GM12878 (cell line): ENCODE measurements at regions not wholly inside any gene's neighbourhood (a gene's known extent, or its start where the extent isn't known, plus 50 kb on each side); places are given as distances from the start of the nearest gene placed in this dataset.

ENCODE experiments used
- ATAC-seq: fragments of 200-7000 bp; cut with Tn5 transposase; 3 replicates; pipeline ENCODE4 v1.9.1; 2020; ENCODE audit warnings: mild to moderate bottlenecking, moderate library complexity
- BruUV-seq: library from RNA; stranded (reverse); fragments of 400-500 nt; replicated peaks from 2 replicates; lab custom pipeline; 2021; lab: Mats Ljungman, UMichigan
- CTCF ChIA-PET: fragments of 300-600 bp; sonication (Branson Sonifier 250); formaldehyde crosslinking; extraction: SDS; loops from one replicate; lab custom pipeline; 2021; ENCODE audit warnings: inconsistent platforms; lab: Yijun Ruan, JAX
- POLR2A ChIA-PET: fragments of 350-600 bp; formaldehyde crosslinking; extraction: SDS; loops from one replicate; lab custom pipeline; 2021; ENCODE audit warnings: inconsistent platforms; lab: Charles Lee
- RAD21 ChIA-PET: fragments of 300-600 bp; sonication (Branson Sonifier 250); formaldehyde crosslinking; loops from one replicate; lab custom pipeline; 2023; ENCODE audit warnings: antibody characterized with exemption; ENCODE audit not compliant: unreplicated experiment; lab: Charles Lee
- SMC1A ChIA-PET: fragments of 300-600 bp; sonication (Branson Sonifier 250); formaldehyde crosslinking; loops from one replicate; lab custom pipeline; 2023; ENCODE audit not compliant: unreplicated experiment, uncharacterized antibody; lab: Charles Lee
- DNase-seq: peaks from one replicate; pipeline ENCODE4 v3.0.0-alpha.2; 2011; ENCODE audit warnings: low read depth, low spot score
- FAIRE-seq: peaks from 3 replicates; lab custom pipeline; 2011; peaks lifted over from hg19 to GRCh38; lab: Jason Lieb, UNC
- H2AFZ ChIP-seq: 2 replicates; pipeline ENCODE4 v1.6.0; 2011; ENCODE audit warnings: low read depth, low read length, control low read depth; ENCODE audit not compliant: control insufficient read depth
- H3K27ac ChIP-seq: 2 replicates; pipeline ENCODE4 v1.5.1; 2011; ENCODE audit warnings: control low read depth; ENCODE audit not compliant: control insufficient read depth, insufficient read depth
- H3K27me3 ChIP-seq, 2 experiments: replicated peaks in 1 of 2; 2 replicates each; pipeline versions ENCODE4 v1.6.0 to v1.6.1; 2011; ENCODE audit warnings: low read length in 1 of 2; ENCODE audit not compliant: control insufficient read depth in 2 of 2, insufficient read depth in 2 of 2
- H3K36me3 ChIP-seq, 2 experiments: 2 replicates each; pipeline ENCODE4 v1.5.1; 2011; ENCODE audit warnings: low read length in 1 of 2; ENCODE audit not compliant: control insufficient read depth in 2 of 2, insufficient read depth in 2 of 2
- H3K4me1 ChIP-seq: 2 replicates; pipeline ENCODE4 v1.6.1; 2011; ENCODE audit warnings: mild to moderate bottlenecking, low read length, moderate library complexity, mixed read lengths; ENCODE audit not compliant: control insufficient read depth, insufficient read depth
- H3K4me2 ChIP-seq: 2 replicates; pipeline ENCODE4 v1.6.0; 2011; ENCODE audit warnings: control low read depth; ENCODE audit not compliant: control insufficient read depth, insufficient read depth
- H3K4me3 ChIP-seq: fragments of 200-600 bp; sonication (generic); 2 replicates; pipeline ENCODE4 v1.5.1; 2016
- H3K79me2 ChIP-seq: 2 replicates; pipeline ENCODE4 v1.6.0; 2011; ENCODE audit warnings: low read length; ENCODE audit not compliant: control insufficient read depth, insufficient read depth
- H3K9ac ChIP-seq: 2 replicates; pipeline ENCODE4 v1.8.0; 2011; ENCODE audit warnings: low read length, control low read depth, mixed read lengths; ENCODE audit not compliant: control insufficient read depth, insufficient read depth
- H3K9me3 ChIP-seq: replicated peaks from 3 replicates; pipeline ENCODE4 v1.5.1; 2011; ENCODE audit warnings: mild to moderate bottlenecking, low read length; ENCODE audit not compliant: control insufficient read depth, insufficient read depth
- H4K20me1 ChIP-seq: 2 replicates; pipeline ENCODE4 v1.6.0; 2011; ENCODE audit not compliant: control insufficient read depth, insufficient read depth
- BRCA1 ChIP-seq: IDR thresholded peaks from 2 replicates; pipeline ENCODE4 v1.6.1; 2011; ENCODE audit warnings: low read depth, low read length, improper control_type of control experiment
- CREM ChIP-seq: IDR thresholded peaks from 2 replicates; pipeline ENCODE4 v1.6.1; 2014; ENCODE audit warnings: antibody characterized with exemption, low read depth
- EGR1 ChIP-seq, 2 experiments: IDR thresholded peaks; 1 replicate in 1 of 2; 2 replicates in 1 of 2; pipeline ENCODE4 v1.6.1; 2011 to 2012; ENCODE audit warnings: low read depth in 2 of 2, low read length in 2 of 2, borderline replicate concordance in 1 of 2, mild to moderate bottlenecking in 1 of 2, moderate library complexity in 1 of 2
- FOXM1 ChIP-seq: IDR thresholded peaks from 2 replicates; pipeline ENCODE4 v1.6.1; 2012; ENCODE audit warnings: low read depth, mild to moderate bottlenecking, inconsistent platforms, low read length, moderate library complexity
- GABPA ChIP-seq: IDR thresholded peaks from 2 replicates; pipeline ENCODE4 v1.6.1; 2014; ENCODE audit warnings: antibody characterized with exemption, low read depth, mild to moderate bottlenecking, inconsistent platforms
- KDM1A ChIP-seq: fragments of 200-600 bp; sonication (generic); IDR thresholded peaks from 2 replicates; pipeline ENCODE4 v1.6.1; 2016; ENCODE audit warnings: borderline replicate concordance
- NR2C2 ChIP-seq: IDR thresholded peaks from 2 replicates; pipeline ENCODE4 v1.6.1; 2011; ENCODE audit warnings: borderline replicate concordance, low read depth; ENCODE audit not compliant: control insufficient read depth, insufficient read length
- SMAD1 ChIP-seq: fragments of 450-650 bp; IDR thresholded peaks from 2 replicates; pipeline ENCODE4 v1.6.1; 2018; ENCODE audit warnings: mild to moderate bottlenecking, low read depth; ENCODE audit not compliant: partially characterized antibody
- SMARCA5 ChIP-seq: fragments of 450-650 bp; IDR thresholded peaks from 2 replicates; pipeline ENCODE4 v1.6.1; 2017; ENCODE audit warnings: mild to moderate bottlenecking
- SPI1 ChIP-seq: IDR thresholded peaks from 2 replicates; pipeline ENCODE4 v1.6.1; 2011; ENCODE audit warnings: low read depth, mild to moderate bottlenecking, low read length, moderate library complexity, borderline replicate concordance; ENCODE audit not compliant: insufficient read depth
- STAT1 ChIP-seq: fragments of 450-650 bp; conservative IDR thresholded peaks from 2 replicates; pipeline ENCODE4 v1.6.1; 2014; ENCODE audit warnings: antibody characterized with exemption, mild to moderate bottlenecking
- WGBS: methylation state at CpG from one replicate; pipeline ENCODE4 v1.1.6; 2016; ENCODE audit warnings: low lambda C conversion rate; ENCODE audit not compliant: insufficient replicate concordance, insufficient coverage; ENCODE audit errors: missing lambda C conversion rate; 5-methylcytosine and 5-hydroxymethylcytosine counted together
- in situ Hi-C: fragments of 300-500 bp; cut with MboI; formaldehyde crosslinking; loops from 9 replicates; pipeline ENCODE4 v1.14.3; 2018; ENCODE audit warnings: mixed read lengths
- intact Hi-C: fragments of 100-400 bp; cut with micrococcal nuclease; formaldehyde crosslinking; loops from one replicate; pipeline ENCODE4 v1.14.2; 2022; ENCODE audit not compliant: unreplicated experiment
- TF ChIP-seq, protein P1 (sequence below): fragments of 450-650 bp; IDR thresholded peaks from 2 replicates; pipeline ENCODE4 v1.6.1; 2018; ENCODE audit warnings: mild to moderate bottlenecking, low read depth, moderate library complexity; ENCODE audit not compliant: partially characterized antibody
- TF ChIP-seq, protein P2 (sequence below): fragments of 450-650 bp; IDR thresholded peaks from 2 replicates; pipeline ENCODE4 v1.6.1; 2018; ENCODE audit warnings: borderline replicate concordance, mild to moderate bottlenecking; ENCODE audit not compliant: partially characterized antibody

DNA sequence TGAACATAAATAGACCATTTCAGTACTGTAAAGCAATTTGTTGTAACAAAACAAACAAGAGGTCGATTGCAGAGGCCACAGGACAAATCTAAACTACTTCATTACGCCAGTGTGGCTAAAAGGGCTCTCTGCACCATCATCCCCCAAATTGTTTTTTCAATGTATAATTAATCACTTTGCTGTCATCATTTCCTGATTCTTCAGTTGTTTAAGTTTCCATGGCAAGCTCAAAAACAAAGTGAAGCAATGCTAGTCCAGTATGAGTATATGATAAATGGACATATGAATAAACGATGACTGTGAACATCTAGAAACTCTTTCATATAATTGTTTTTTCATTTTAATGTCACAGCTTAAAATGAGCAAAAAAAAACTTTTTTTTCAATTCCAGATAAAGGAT, 235.4 kb upstream of the FGF13 start (continued):
- TF ChIP-seq GABPA, result no peak
- TF ChIP-seq, all 136 proteins: peak for 0

DNA sequence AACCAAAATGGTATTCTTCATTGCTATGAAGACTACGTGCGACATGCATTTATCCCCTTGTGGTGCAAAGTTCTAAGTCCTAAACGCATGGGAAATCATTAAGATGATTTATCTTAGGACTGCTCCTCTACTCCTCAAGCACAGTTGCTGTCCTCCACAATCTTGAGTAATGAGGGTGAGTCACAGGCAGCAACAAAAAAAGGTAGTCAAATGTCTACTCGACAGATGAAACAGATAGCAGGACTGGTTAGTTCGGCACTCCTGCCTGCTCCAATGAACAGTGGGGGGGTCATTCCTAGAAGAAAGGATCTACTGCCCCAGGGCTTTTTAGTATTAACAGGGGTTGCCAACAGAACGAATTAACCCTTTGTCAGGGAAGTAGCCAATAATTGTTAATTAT, 233.7 kb upstream of the FGF13 start:
- Histone ChIP-seq H4K20me1 (no peaks in the 10 kb centered on the region), H3K4me1 (no peaks in the 10 kb centered on the region), H2AFZ (no peak overlapping the region), H3K4me3 (no peak overlapping the region), H3K4me2 (no peak overlapping the region), H3K9me3 (no peaks in the 10 kb centered on the region), H3K27ac (no peak overlapping the region), H3K36me3 (no peaks in the 10 kb centered on the region), H3K27me3 (no peaks in the 10 kb centered on the region), H3K79me2 (no peaks in the 10 kb centered on the region), H3K9ac (no peak overlapping the region)
- FAIRE-seq (no peak), ATAC-seq (no peak), DNase-seq (no peak)
- no TSS peak for BruUV-seq
- ChIA-PET RAD21 (no interaction called here), POLR2A (no interaction called here), SMC1A (no interaction called here), CTCF (no interaction called here)
- 18% methylated on average over 6 of the region's 6 CpGs for WGBS
- TF ChIP-seq SPI1 (no peak), STAT1 (no peak), KDM1A (no peak), NR2C2 (no peak), SMARCA5 (no peak), BRCA1 (no peak), CREM (no peak), FOXM1 (no peak), EGR1 (IDR thresholded peaks at IDR 0.05; ENCODE audit: borderline replicate concordance in 1 of 2, low read depth in 2 of 2, low read length in 2 of 2) (no peak), SMAD1 (no peak)
- TF ChIP-seq, protein P1, sequence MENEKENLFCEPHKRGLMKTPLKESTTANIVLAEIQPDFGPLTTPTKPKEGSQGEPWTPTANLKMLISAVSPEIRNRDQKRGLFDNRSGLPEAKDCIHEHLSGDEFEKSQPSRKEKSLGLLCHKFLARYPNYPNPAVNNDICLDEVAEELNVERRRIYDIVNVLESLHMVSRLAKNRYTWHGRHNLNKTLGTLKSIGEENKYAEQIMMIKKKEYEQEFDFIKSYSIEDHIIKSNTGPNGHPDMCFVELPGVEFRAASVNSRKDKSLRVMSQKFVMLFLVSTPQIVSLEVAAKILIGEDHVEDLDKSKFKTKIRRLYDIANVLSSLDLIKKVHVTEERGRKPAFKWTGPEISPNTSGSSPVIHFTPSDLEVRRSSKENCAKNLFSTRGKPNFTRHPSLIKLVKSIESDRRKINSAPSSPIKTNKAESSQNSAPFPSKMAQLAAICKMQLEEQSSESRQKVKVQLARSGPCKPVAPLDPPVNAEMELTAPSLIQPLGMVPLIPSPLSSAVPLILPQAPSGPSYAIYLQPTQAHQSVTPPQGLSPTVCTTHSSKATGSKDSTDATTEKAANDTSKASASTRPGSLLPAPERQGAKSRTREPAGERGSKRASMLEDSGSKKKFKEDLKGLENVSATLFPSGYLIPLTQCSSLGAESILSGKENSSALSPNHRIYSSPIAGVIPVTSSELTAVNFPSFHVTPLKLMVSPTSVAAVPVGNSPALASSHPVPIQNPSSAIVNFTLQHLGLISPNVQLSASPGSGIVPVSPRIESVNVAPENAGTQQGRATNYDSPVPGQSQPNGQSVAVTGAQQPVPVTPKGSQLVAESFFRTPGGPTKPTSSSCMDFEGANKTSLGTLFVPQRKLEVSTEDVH, result no peak
- TF ChIP-seq, protein P2, sequence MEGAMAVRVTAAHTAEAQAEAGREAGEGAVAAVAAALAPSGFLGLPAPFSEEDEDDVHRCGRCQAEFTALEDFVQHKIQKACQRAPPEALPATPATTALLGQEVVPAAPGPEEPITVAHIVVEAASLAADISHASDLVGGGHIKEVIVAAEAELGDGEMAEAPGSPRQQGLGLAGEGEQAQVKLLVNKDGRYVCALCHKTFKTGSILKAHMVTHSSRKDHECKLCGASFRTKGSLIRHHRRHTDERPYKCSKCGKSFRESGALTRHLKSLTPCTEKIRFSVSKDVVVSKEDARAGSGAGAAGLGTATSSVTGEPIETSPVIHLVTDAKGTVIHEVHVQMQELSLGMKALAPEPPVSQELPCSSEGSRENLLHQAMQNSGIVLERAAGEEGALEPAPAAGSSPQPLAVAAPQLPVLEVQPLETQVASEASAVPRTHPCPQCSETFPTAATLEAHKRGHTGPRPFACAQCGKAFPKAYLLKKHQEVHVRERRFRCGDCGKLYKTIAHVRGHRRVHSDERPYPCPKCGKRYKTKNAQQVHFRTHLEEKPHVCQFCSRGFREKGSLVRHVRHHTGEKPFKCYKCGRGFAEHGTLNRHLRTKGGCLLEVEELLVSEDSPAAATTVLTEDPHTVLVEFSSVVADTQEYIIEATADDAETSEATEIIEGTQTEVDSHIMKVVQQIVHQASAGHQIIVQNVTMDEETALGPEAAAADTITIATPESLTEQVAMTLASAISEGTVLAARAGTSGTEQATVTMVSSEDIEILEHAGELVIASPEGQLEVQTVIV, result no peak
- in situ Hi-C loops (no loop called here), intact Hi-C loops (no loop called here)
